HEK293T (cell line): ENCODE measurements at regions not wholly inside any gene's neighbourhood (a gene's known extent, or its start where the extent isn't known, plus 50 kb on each side); places are given as distances from the start of the nearest gene placed in this dataset.

ENCODE experiments used
- CTCF ChIA-PET: fragments of 350-600 bp; formaldehyde crosslinking; extraction: SDS; loops from one replicate; lab custom pipeline; 2021; ENCODE audit warnings: antibody characterized with exemption, inconsistent platforms; lab: Yijun Ruan, JAX
- POLR2A ChIA-PET: fragments of 350-600 bp; formaldehyde crosslinking; extraction: SDS; loops from one replicate; lab custom pipeline; 2020; ENCODE audit warnings: antibody characterized with exemption, inconsistent platforms; lab: Yijun Ruan, JAX
- DNase-seq: peaks from one replicate; pipeline ENCODE4 v3.0.0; 2012; ENCODE audit warnings: mixed read lengths; ENCODE audit errors: extremely low spot score
- ARNT ChIP-seq: fragments of 450-650 bp; IDR thresholded peaks from 2 replicates; pipeline ENCODE4 v1.6.1; 2017; ENCODE audit warnings: mild to moderate bottlenecking
- BHLHE40 ChIP-seq: fragments of 450-650 bp; IDR thresholded peaks from 2 replicates; pipeline ENCODE4 v1.6.1; 2016; ENCODE audit warnings: mild to moderate bottlenecking, moderate library complexity, borderline replicate concordance
- CTBP1 ChIP-seq: fragments of 450-650 bp; IDR thresholded peaks from 2 replicates; pipeline ENCODE4 v1.6.1; 2016; ENCODE audit warnings: borderline replicate concordance
- ELF4 ChIP-seq: fragments of 450-650 bp; IDR thresholded peaks from 2 replicates; pipeline ENCODE4 v1.6.1; 2017; ENCODE audit warnings: antibody characterized with exemption
- FOXA1 ChIP-seq: fragments of 450-650 bp; IDR thresholded peaks from 2 replicates; pipeline ENCODE4 v1.6.1; 2016; ENCODE audit warnings: mild to moderate bottlenecking
- FOXK2 ChIP-seq: fragments of 450-650 bp; IDR thresholded peaks from 2 replicates; pipeline ENCODE4 v1.6.1; 2016; ENCODE audit warnings: mild to moderate bottlenecking
- FOXM1 ChIP-seq: fragments of 450-650 bp; IDR thresholded peaks from 2 replicates; pipeline ENCODE4 v1.6.1; 2017; ENCODE audit warnings: mild to moderate bottlenecking, borderline replicate concordance
- HDGF ChIP-seq: fragments of 450-650 bp; IDR thresholded peaks from 2 replicates; pipeline ENCODE4 v1.6.1; 2017; ENCODE audit warnings: antibody characterized with exemption, borderline replicate concordance
- L3MBTL2 ChIP-seq: fragments of 450-650 bp; conservative IDR thresholded peaks from 2 replicates; pipeline ENCODE4 v1.6.1; 2016; ENCODE audit warnings: mild to moderate bottlenecking
- LEF1 ChIP-seq: fragments of 450-650 bp; IDR thresholded peaks from 2 replicates; pipeline ENCODE4 v1.6.1; 2017; ENCODE audit warnings: mild to moderate bottlenecking, borderline replicate concordance
- NFRKB ChIP-seq: fragments of 450-650 bp; IDR thresholded peaks from 2 replicates; pipeline ENCODE4 v1.6.1; 2016; ENCODE audit warnings: mild to moderate bottlenecking, moderate library complexity
- SP1 ChIP-seq: fragments of 450-650 bp; IDR thresholded peaks from 2 replicates; pipeline ENCODE4 v1.6.1; 2017
- SUZ12 ChIP-seq: fragments of 450-650 bp; IDR thresholded peaks from 2 replicates; pipeline ENCODE4 v1.6.1; 2016; ENCODE audit warnings: mild to moderate bottlenecking
- TARDBP ChIP-seq: fragments of 450-650 bp; IDR thresholded peaks from 2 replicates; pipeline ENCODE4 v1.6.1; 2016
- ZNF384 ChIP-seq: fragments of 450-650 bp; IDR thresholded peaks from 2 replicates; pipeline ENCODE4 v1.6.1; 2016
- TF ChIP-seq, protein P1 (sequence below): fragments of 450-650 bp; IDR thresholded peaks from 2 replicates; pipeline ENCODE4 v1.6.1; 2016

- CTCF ChIA-PET: no interaction called here
- POLR2A ChIA-PET: no interaction called here
- DNase-seq: no peak
- no peak for TF ChIP-seq SP1
- no peak for TF ChIP-seq ARNT
- TF ChIP-seq L3MBTL2: no peak
- TF ChIP-seq FOXA1: no peak
- TF ChIP-seq SUZ12: no peak
- TF ChIP-seq ELF4: no peak
- TF ChIP-seq HDGF: no peak
- no peak for TF ChIP-seq FOXK2
- no peak for TF ChIP-seq NFRKB
- TF ChIP-seq, protein P1, sequence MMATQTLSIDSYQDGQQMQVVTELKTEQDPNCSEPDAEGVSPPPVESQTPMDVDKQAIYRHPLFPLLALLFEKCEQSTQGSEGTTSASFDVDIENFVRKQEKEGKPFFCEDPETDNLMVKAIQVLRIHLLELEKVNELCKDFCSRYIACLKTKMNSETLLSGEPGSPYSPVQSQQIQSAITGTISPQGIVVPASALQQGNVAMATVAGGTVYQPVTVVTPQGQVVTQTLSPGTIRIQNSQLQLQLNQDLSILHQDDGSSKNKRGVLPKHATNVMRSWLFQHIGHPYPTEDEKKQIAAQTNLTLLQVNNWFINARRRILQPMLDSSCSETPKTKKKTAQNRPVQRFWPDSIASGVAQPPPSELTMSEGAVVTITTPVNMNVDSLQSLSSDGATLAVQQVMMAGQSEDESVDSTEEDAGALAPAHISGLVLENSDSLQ: no peak
- TF ChIP-seq BHLHE40: no peak
- TF ChIP-seq TARDBP: no peak
- TF ChIP-seq LEF1: no peak
- TF ChIP-seq ZNF384: no peak
- no peak for TF ChIP-seq FOXM1
- no peak for TF ChIP-seq CTBP1
Observed at GRCh38 chr6:91788501-91788900, 1201.6 kb upstream of the MAP3K7 start.

DNA sequence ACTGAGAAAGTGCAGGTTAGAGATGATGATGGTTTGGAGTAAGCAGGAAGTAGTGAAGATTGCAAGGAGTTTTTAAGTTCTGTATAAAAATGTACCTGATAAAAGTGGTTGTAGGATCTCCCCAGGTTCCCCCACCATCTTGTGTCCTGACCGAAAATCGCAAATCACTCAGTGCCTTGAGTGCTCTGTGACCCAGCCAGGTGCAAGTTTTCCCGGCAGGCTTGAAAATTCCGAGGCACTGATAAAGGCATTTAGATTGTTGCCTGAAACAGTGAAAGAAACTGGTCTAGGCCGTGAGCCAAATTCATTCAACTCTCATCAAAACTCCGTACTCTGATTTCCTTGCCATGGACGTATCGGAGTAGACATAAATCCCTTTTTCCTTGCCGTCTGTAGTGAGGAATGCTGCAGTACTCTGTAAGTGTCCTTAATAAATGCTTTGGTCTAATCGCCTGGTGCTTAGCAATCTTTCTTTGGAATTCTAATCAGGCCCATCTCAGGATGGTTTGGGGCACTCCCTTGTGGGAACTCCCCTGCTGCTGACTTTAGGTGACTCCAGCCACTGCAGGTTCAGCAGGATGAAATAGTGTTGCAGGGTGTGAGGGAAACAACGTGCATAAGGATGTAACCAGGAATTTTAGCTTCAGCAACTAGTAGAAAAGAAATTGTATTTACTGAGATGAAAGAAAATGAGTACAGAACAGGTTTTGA is 1199.8 kb upstream of the MAP3K7 start:
- CTCF ChIA-PET: no interaction called here
- POLR2A ChIA-PET: no interaction called here
- DNase-seq: no peak
- no peak for TF ChIP-seq SP1
- TF ChIP-seq NFRKB: no peak
- no peak for TF ChIP-seq ARNT
- TF ChIP-seq CTBP1: no peak
- no peak for TF ChIP-seq TARDBP
- TF ChIP-seq ZNF384: no peak
- TF ChIP-seq HDGF: no peak
- TF ChIP-seq, protein P1: no peak

GRCh38 chr6:91782802-91783201 is 1195.9 kb upstream of the MAP3K7 start:
- ChIA-PET POLR2A (no interaction called here), CTCF (no interaction called here)
- TF ChIP-seq ARNT (no peak), FOXA1 (no peak), BHLHE40 (no peak), LEF1 (no peak), ZNF384 (no peak), CTBP1 (no peak), SUZ12 (no peak), SP1 (no peak), NFRKB (no peak)
- TF ChIP-seq, protein P1: no peak
- DNase-seq: no peak

- ChIA-PET CTCF (no interaction called here), POLR2A (no interaction called here)
- no peak for DNase-seq
- TF ChIP-seq FOXM1 (no peak), FOXA1 (no peak)
Observed at GRCh38 chr6:91781946-91782345, 1195.1 kb upstream of the MAP3K7 start.

DNA sequence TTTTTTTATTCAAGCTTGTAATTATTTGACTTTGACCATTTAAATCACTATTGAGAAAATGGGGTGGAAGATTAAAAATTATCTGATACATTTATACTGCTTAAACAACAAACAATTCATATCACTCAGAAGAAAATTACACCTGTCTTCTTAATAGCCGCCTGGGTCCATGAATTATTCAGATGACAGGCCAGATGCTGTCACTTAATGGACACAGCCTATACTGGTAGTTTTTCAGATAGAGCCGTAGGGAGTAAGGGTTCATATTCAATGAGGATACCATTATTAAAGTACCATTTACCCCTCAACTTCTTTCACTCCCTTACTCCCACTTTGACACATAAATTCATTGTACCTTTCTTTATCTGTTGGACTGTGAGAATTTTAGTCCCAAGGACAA is 1193.4 kb upstream of the MAP3K7 start:
- TF ChIP-seq BHLHE40 (no peak), HDGF (no peak), SUZ12 (no peak), NFRKB (no peak)
- POLR2A ChIA-PET: no interaction called here

GRCh38 chr6:91761621-91762020 is 1174.7 kb upstream of the MAP3K7 start:
- TF ChIP-seq ZNF384: no peak
- no peak for TF ChIP-seq NFRKB
- TF ChIP-seq ELF4: no peak
- no peak for DNase-seq
- CTCF ChIA-PET: no interaction called here
- POLR2A ChIA-PET: no interaction called here

More for the DNA sequence above, 1193.4 kb upstream of the MAP3K7 start:
- CTCF ChIA-PET: no interaction called here
- DNase-seq: no peak

GRCh38 chr6:91754691-91755090 is 1167.8 kb upstream of the MAP3K7 start:
- no peak for DNase-seq
- CTCF ChIA-PET: no interaction called here
- TF ChIP-seq NFRKB (no peak), TARDBP (no peak), L3MBTL2 (no peak), ARNT (no peak), ELF4 (no peak), LEF1 (no peak), SUZ12 (no peak), CTBP1 (no peak), HDGF (no peak), FOXM1 (no peak), ZNF384 (no peak), SP1 (no peak)
- POLR2A ChIA-PET: no interaction called here
